GM19035 (cell line): ENCODE measurements at regions not wholly inside any gene's neighbourhood (a gene's known extent, or its start where the extent isn't known, plus 50 kb on each side); places are given as distances from the start of the nearest gene placed in this dataset.
"Not testable (repeated sequence)": the region's sequence is repeated elsewhere in the genome, so short reads cannot be mapped to it uniquely, and the experiment has no call there.

ENCODE experiments used
- ATAC-seq: cut with Tn5 transposase; IDR thresholded peaks from one replicate; pipeline ENCODE4 v1.9.1; 2021; ENCODE audit not compliant: unreplicated experiment

GRCh38 chr14:42550310-42550709, 943.6 kb downstream of the LRFN5 start:
- ATAC-seq, result no peak

- no peak for ATAC-seq
Measured at GRCh38 chr14:42548349-42548748, 941.7 kb downstream of the LRFN5 start.

- ATAC-seq, result no peak
Measured at GRCh38 chr14:42545636-42546035, 939.0 kb downstream of the LRFN5 start.

GRCh38 chr14:42541535-42542001, 934.9 kb downstream of the LRFN5 start:
- no peak for ATAC-seq

GRCh38 chr14:42535397-42535796, 928.7 kb downstream of the LRFN5 start:
- ATAC-seq, result no peak

- no peak for ATAC-seq
Measured at GRCh38 chr14:42533476-42533875, 926.8 kb downstream of the LRFN5 start.

GRCh38 chr14:42532194-42532593, 925.5 kb downstream of the LRFN5 start:
- no peak for ATAC-seq

GRCh38 chr14:42527141-42527540, 920.5 kb downstream of the LRFN5 start:
- no peak for ATAC-seq

GRCh38 chr14:42523666-42524065, 917.0 kb downstream of the LRFN5 start:
- ATAC-seq, result peak; percentile 83

GRCh38 chr14:42517806-42518500, 911.3 kb downstream of the LRFN5 start:
- no peak for ATAC-seq

GRCh38 chr14:42513837-42514236, 907.2 kb downstream of the LRFN5 start:
- no peak for ATAC-seq

GRCh38 chr14:42510071-42510470, 903.4 kb downstream of the LRFN5 start:
- no peak for ATAC-seq

GRCh38 chr14:42508209-42508946, 901.7 kb downstream of the LRFN5 start:
- no peak for ATAC-seq

GRCh38 chr14:42504433-42504832, 897.8 kb downstream of the LRFN5 start:
- ATAC-seq, result no peak

GRCh38 chr14:42499137-42499536, 892.5 kb downstream of the LRFN5 start:
- no peak for ATAC-seq

- no peak for ATAC-seq
Measured at GRCh38 chr14:42490536-42490935, 883.9 kb downstream of the LRFN5 start.

- ATAC-seq, result no peak
Measured at GRCh38 chr14:42488965-42489364, 882.3 kb downstream of the LRFN5 start.

GRCh38 chr14:42482345-42482971, 875.8 kb downstream of the LRFN5 start:
- not testable (repeated sequence) for ATAC-seq

- ATAC-seq, result not testable (repeated sequence)
Measured at GRCh38 chr14:42481714-42482113, 875.0 kb downstream of the LRFN5 start.

GRCh38 chr14:42480255-42480654, 873.6 kb downstream of the LRFN5 start:
- ATAC-seq, result no peak

- no peak for ATAC-seq
Measured at GRCh38 chr14:42475289-42475688, 868.6 kb downstream of the LRFN5 start.

- ATAC-seq, result no peak
Measured at GRCh38 chr14:42470427-42470719, 863.7 kb downstream of the LRFN5 start.
